Ureter (tissue), 1 donor: ENCODE measurements at regions not wholly inside any gene's neighbourhood (a gene's known extent, or its start where the extent isn't known, plus 50 kb on each side); places are given as distances from the start of the nearest gene placed in this dataset.

Experiments
- DNase-seq: peaks from one replicate; pipeline ENCODE4 v3.0.0-alpha.2; 2020; ENCODE audit warnings: low spot score
- donor health status: DM: yes; HTN: yes; CAD: no.

DNA sequence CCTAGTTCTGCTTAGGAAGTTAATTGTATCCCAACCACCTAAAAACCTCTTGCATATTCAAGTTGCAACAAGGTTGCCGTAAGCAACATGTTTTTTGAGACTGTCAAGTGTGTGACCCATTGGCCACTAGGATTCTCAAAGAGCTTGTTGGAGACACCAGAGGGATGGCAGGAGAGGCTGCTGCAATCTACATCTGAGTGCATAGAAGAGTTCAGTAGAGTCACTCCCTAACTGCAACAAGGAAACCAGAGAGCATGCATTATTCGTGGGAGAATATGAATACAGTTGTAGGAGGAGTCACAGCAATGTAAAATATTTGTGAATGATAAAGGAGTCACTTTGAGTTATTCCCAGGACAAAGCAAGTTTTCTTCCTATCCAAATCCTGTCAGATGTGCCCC lies 538.6 kb downstream of the TNS3 start:
- DNase-seq, result no peak

DNA sequence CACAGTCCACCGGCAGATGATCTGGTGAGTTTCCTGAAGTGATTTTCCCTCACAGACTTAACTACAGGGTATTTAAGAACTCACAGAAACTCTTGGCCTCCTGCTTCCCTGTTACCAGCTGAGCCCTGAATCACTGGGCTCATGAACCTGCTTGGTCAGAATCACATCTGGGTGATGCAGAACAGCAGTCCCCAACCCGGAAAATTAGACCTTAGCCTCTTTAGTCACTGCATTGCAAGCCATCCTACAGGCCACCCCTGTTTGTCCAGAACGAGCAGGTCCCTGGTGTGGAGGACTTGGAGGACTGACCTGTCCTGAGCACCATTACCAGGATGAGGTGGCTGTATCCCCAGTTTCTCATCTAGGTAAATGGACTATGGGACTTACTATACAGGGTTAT lies 539.2 kb downstream of the TNS3 start:
- DNase-seq, result no peak

- DNase-seq, result no peak
Measured at GRCh38 chr7:47040795-47041347, 541.0 kb downstream of the TNS3 start.

DNA sequence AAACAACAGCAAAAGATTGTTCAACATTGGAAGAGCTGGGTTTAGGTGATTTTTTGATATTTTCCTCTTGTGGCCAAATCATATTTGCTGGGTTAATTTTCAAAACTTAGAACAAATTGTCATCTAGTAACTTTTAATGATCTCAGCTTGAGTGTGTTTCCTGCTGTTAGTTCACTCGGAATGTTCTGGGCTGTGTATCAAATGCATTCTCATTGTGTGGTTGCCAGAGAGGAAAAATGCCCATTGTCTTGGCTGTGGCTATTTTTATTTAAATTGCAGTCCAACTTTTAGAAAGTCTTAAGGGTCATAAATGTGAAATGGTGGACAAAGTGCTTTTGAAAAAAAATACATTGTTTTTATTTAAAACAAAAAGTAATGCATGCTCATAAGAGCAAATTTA lies 542.0 kb downstream of the TNS3 start:
- DNase-seq, result no peak

- no peak for DNase-seq
Measured at GRCh38 chr7:47039089-47039648, 542.7 kb downstream of the TNS3 start.

DNA sequence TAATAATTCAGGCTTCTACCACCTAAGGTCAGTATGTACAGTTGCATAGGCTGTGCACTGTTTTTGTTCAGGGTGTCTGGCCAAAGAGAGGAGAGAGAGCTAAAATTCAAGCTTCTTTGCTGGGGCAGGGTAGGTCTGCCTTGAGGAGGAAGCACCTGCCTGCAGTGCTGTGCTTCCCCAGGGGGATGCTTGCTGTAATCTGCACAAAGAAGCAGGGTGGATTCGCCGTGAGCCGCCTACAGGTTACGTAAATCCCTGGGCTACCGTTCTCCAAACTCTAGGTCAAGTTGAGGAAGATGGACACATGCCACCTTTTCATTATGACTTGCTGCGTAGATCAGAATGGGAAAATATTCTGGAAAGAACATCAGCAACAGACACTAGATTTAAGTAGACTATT lies 543.3 kb downstream of the TNS3 start:
- no peak for DNase-seq

GRCh38 chr7:47037607-47038006 lies 544.3 kb downstream of the TNS3 start:
- no peak for DNase-seq

DNA sequence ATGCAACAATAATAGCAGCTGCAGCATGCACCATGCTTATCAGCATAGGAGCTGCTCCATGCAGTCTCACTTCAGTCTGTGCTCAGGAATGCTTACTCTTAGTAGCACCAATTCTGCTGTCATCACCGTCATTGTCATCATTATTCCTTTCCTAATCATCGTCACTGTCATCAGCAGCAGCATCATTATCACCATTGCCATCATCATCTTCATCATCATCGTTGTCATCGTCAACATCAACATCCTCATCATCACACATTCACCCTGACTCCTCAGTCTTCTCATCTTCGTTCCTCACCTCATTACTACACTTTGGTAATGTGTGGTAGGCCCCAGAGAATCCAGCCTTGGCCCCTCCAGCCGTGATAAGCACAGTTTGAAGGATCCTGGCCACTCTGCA lies 545.0 kb downstream of the TNS3 start:
- DNase-seq, result no peak

GRCh38 chr7:47035522-47035921 lies 546.4 kb downstream of the TNS3 start:
- DNase-seq, result no peak

DNA sequence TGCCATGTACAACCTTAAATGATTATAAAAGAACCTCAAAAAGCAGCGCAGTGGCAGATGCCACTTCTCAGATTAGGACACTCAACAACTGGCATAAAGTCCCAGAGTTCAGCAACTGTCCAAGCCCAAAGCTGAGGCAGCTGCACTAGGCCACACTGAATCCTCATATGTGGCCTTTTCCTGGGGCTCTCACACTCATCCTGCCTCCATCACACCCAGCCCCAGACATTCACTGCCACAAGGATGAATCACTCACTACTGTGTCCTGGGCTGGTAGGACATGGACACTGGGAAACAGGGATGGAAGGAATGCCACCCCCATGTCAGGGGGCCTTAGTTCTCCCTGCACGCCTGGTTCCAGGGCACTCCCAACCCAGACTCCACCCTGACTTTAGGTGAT lies 547.7 kb downstream of the TNS3 start:
- DNase-seq, result no peak

GRCh38 chr7:47032536-47032908 lies 549.4 kb downstream of the TNS3 start:
- no peak for DNase-seq

GRCh38 chr7:47031786-47032535 lies 550.0 kb downstream of the TNS3 start:
- no peak for DNase-seq

DNA sequence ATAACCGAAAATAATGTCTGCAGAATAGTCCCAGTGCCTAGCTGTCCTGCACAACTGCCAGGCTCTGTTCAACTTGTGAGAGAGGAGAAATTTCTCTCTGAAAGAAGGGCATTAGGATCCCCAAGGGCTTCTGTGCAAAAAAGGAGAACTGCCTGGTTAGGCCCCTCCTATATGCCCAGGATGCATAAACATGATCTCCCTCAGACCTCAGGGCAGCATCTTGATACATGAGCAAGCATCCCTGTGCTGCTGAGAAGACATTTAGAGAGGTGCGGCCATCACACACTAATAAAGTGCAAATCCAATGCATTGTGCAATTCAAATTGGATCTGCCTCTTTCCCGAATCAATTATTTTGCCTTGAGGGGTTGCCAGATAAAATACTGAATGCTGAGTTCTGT lies 553.6 kb downstream of the TNS3 start:
- no peak for DNase-seq

GRCh38 chr7:47027695-47028240 lies 554.1 kb downstream of the TNS3 start:
- DNase-seq, result no peak

- DNase-seq, result no peak
Measured at GRCh38 chr7:47026780-47027361, 555.0 kb downstream of the TNS3 start.

DNA sequence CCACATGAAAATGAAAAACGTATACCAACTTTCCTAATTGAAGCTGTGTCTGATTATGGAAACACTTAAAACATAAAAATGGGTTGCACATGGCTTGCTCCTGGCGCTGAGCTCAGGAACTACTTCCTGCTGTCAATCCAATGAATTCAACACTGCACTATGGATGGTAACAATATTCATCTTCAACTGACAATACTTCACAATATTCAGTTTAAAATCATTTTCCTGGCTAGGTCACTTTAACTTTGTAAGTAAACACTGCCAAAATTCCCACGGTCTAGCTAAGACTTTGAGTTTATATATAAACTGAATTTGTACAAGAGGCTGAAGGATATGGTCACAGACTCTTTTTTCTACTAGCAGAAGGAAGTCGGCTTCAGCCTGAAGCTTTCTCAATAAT lies 556.9 kb downstream of the TNS3 start:
- DNase-seq, result no peak

DNA sequence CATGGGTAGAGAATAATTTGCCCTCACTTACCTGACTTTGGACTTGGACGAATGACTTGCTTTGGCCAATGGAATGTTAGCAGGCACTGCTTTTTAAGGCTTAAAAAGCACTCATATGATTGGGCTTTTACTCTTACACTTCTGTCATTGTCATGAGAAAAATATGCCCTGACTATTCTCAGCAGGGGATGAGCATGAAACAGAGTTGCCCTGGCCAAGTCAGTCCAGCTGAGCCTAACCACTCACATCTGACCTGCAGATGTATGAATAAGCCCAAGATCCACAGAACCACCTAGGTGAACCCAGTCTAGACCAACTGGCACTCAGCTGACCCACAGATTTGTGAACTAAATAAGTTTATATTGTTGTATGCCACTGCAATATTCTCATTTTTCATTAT lies 573.5 kb downstream of the TNS3 start:
- no peak for DNase-seq

- DNase-seq, result no peak
Measured at GRCh38 chr7:47007471-47007870, 574.4 kb downstream of the TNS3 start.

GRCh38 chr7:47000561-47000960 lies 581.4 kb downstream of the TNS3 start:
- DNase-seq, result no peak

GRCh38 chr7:46999866-47000265 lies 582.0 kb downstream of the TNS3 start:
- DNase-seq, result no peak

DNA sequence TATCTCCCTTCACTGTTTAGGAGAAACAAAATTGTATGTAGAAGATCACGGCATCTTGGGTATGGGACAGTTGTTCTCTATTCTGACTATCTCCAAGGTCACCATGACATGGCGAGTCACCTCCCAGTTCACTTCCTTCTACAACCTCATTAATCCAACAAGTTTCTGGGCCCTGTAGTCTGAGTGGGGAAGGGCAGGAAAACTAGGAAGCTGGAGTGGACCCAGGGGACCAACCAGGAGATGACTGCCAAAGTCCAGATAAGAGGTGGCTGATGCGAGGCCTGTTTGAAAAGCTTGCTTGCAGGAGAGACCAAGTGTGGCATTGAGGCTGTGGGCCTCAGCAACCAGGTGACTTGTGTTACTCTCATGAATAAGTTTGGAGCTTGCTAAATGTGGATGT lies 584.9 kb downstream of the TNS3 start:
- DNase-seq, result no peak

- DNase-seq, result peak; percentile 44
Measured at GRCh38 chr7:46993396-46993795, 588.5 kb downstream of the TNS3 start.

DNA sequence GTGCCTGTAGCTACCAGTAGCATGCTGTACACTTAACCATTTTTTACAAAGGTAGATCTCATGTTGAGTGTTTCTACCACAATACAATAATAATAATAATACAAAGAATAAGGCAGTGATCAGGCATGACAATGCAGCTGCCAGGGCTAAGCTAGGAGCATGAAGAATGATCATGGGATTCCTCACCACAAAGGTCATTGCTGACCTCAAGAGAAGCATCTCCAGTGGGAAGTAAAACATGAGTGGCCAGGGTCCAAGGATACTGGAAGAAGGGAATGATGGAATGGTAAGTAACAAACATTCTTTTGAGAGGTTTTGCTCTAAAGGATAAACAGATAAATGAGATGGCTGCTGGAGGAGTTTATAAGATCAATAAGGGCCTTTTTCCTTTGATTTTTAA lies 591.1 kb downstream of the TNS3 start:
- no peak for DNase-seq
